ENCODE measurements at regions not wholly inside any gene's neighbourhood (a gene's known extent, or its start where the extent isn't known, plus 50 kb on each side); places are given as distances from the start of the nearest gene placed in this dataset.
A peak's percentile ranks its signal among the peaks of the same experiment; 100 is the strongest.

- Histone ChIP-seq H3K4me1 (ENCODE audit: control insufficient read depth in 1 of 2, insufficient read depth in 2 of 2, low read length in 2 of 2) (no peaks in the 10 kb centered on the region), H3K23ac (ENCODE audit: low read length) (no peak overlapping the region), H3K27me3 (ENCODE audit: insufficient read depth, low read length) (no peaks in the 10 kb centered on the region), H2BK5ac (ENCODE audit: low read depth, low read length, poor library complexity) (no peak overlapping the region), H3K14ac (ENCODE audit: low read length) (no peak overlapping the region), H3K79me1 (ENCODE audit: low read length) (no peaks in the 10 kb centered on the region), H3K27ac (ENCODE audit: low read depth, low read length) (no peak overlapping the region), H4K91ac (ENCODE audit: low read depth, low read length) (no peak overlapping the region), H3K4me2 (ENCODE audit: low read length) (no peak overlapping the region), H2BK12ac (ENCODE audit: low read length) (no peak overlapping the region), H2BK120ac (ENCODE audit: insufficient read depth, low read length, poor library complexity) (no peak overlapping the region), H4K12ac (ENCODE audit: low read depth, low read length) (no peak overlapping the region), H2AK5ac (ENCODE audit: low read length) (no peak overlapping the region), H3K4ac (ENCODE audit: low read depth, low read length) (no peak overlapping the region), H3K9ac (ENCODE audit: low read length) (no peak overlapping the region), H3K18ac (ENCODE audit: low read length) (no peak overlapping the region), H3K36me3 (ENCODE audit: control insufficient read depth in 1 of 2, insufficient read depth in 2 of 2, low read length in 2 of 2) (no peaks in the 10 kb centered on the region), H2AFZ (ENCODE audit: insufficient read depth, low read length, poor library complexity) (no peak overlapping the region), H3K4me3 (ENCODE audit: low read depth, low read length) (no peak overlapping the region), H3K79me2 (ENCODE audit: control insufficient read depth, insufficient read depth, low read length, poor library complexity) (no peaks in the 10 kb centered on the region), H4K8ac (ENCODE audit: low read depth, low read length) (no peak overlapping the region), H3K9me3 (ENCODE audit: insufficient read depth, low read depth, low read length) (no peaks in the 10 kb centered on the region)
- WGBS (ENCODE audit: extremely low coverage, insufficient coverage, insufficient read length), result no CpG with 5 or more reads among the region's 1 CpG
- no peak for DNase-seq
Observed at GRCh38 chr1:221149555-221150075, 270.4 kb downstream of the HLX start.

- H2AK5ac ChIP-seq (ENCODE audit: low read length), result no peak overlapping the region
- no peak overlapping the region for H3K9ac ChIP-seq (ENCODE audit: low read length)
- DNase-seq, result no peak
- H2BK120ac ChIP-seq (ENCODE audit: insufficient read depth, low read length, poor library complexity), result no peak overlapping the region
- H3K14ac ChIP-seq (ENCODE audit: low read length), result no peak overlapping the region
- H3K4me1 ChIP-seq (ENCODE audit: control insufficient read depth in 1 of 2, insufficient read depth in 2 of 2, low read length in 2 of 2), result no peaks in the 10 kb centered on the region
- H2BK5ac ChIP-seq (ENCODE audit: low read depth, low read length, poor library complexity), result no peak overlapping the region
- H3K4me2 ChIP-seq (ENCODE audit: low read length), result no peak overlapping the region
- no peak overlapping the region for H3K4ac ChIP-seq (ENCODE audit: low read depth, low read length)
- no peak overlapping the region for H4K8ac ChIP-seq (ENCODE audit: low read depth, low read length)
- no peak overlapping the region for H3K23ac ChIP-seq (ENCODE audit: low read length)
- H3K79me2 ChIP-seq (ENCODE audit: control insufficient read depth, insufficient read depth, low read length, poor library complexity), result no peaks in the 10 kb centered on the region
- H3K27me3 ChIP-seq (ENCODE audit: insufficient read depth, low read length), result no peaks in the 10 kb centered on the region
- H2BK12ac ChIP-seq (ENCODE audit: low read length), result no peak overlapping the region
- H3K36me3 ChIP-seq (ENCODE audit: control insufficient read depth in 1 of 2, insufficient read depth in 2 of 2, low read length in 2 of 2), result no peaks in the 10 kb centered on the region
- no peak overlapping the region for H2AFZ ChIP-seq (ENCODE audit: insufficient read depth, low read length, poor library complexity)
- no peaks in the 10 kb centered on the region for H3K79me1 ChIP-seq (ENCODE audit: low read length)
- H3K9me3 ChIP-seq (ENCODE audit: insufficient read depth, low read depth, low read length), result no peaks in the 10 kb centered on the region
- H4K12ac ChIP-seq (ENCODE audit: low read depth, low read length), result no peak overlapping the region
- no peak overlapping the region for H4K91ac ChIP-seq (ENCODE audit: low read depth, low read length)
- H3K18ac ChIP-seq (ENCODE audit: low read length), result no peak overlapping the region
- no peak overlapping the region for H3K4me3 ChIP-seq (ENCODE audit: low read depth, low read length)
- H3K27ac ChIP-seq (ENCODE audit: low read depth, low read length), result no peak overlapping the region
Observed at GRCh38 chr1:221150996-221151395, 271.8 kb downstream of the HLX start.

- Histone ChIP-seq H3K9ac (ENCODE audit: low read length) (peak overlapping the region; percentile 10), H3K18ac (ENCODE audit: low read length) (no peak overlapping the region), H2BK120ac (ENCODE audit: insufficient read depth, low read length, poor library complexity) (no peak overlapping the region), H3K27me3 (ENCODE audit: insufficient read depth, low read length) (no peaks in the 10 kb centered on the region), H4K91ac (ENCODE audit: low read depth, low read length) (no peak overlapping the region), H3K4me3 (ENCODE audit: low read depth, low read length) (no peak overlapping the region), H3K27ac (ENCODE audit: low read depth, low read length) (no peak overlapping the region), H2AK5ac (ENCODE audit: low read length) (no peak overlapping the region), H4K12ac (ENCODE audit: low read depth, low read length) (no peak overlapping the region), H2BK5ac (ENCODE audit: low read depth, low read length, poor library complexity) (no peak overlapping the region), H3K9me3 (ENCODE audit: insufficient read depth, low read depth, low read length) (no peaks in the 10 kb centered on the region), H2BK12ac (ENCODE audit: low read length) (no peak overlapping the region), H2AFZ (ENCODE audit: insufficient read depth, low read length, poor library complexity) (no peak overlapping the region), H3K36me3 (ENCODE audit: control insufficient read depth in 1 of 2, insufficient read depth in 2 of 2, low read length in 2 of 2) (no peaks in the 10 kb centered on the region), H3K79me2 (ENCODE audit: control insufficient read depth, insufficient read depth, low read length, poor library complexity) (no peaks in the 10 kb centered on the region), H3K4ac (ENCODE audit: low read depth, low read length) (no peak overlapping the region), H3K4me1 (ENCODE audit: control insufficient read depth in 1 of 2, insufficient read depth in 2 of 2, low read length in 2 of 2) (no peaks in the 10 kb centered on the region), H3K79me1 (ENCODE audit: low read length) (no peaks in the 10 kb centered on the region), H3K14ac (ENCODE audit: low read length) (no peak overlapping the region), H3K23ac (ENCODE audit: low read length) (no peak overlapping the region), H4K8ac (ENCODE audit: low read depth, low read length) (no peak overlapping the region), H3K4me2 (ENCODE audit: low read length) (no peak overlapping the region)
- DNase-seq, result no peak
- no CpG with 5 or more reads among the region's 1 CpG for WGBS (ENCODE audit: extremely low coverage, insufficient coverage, insufficient read length)
Observed at GRCh38 chr1:221154932-221155331, 275.7 kb downstream of the HLX start.

- H4K12ac ChIP-seq (ENCODE audit: low read depth, low read length), result no peak overlapping the region
- H3K27ac ChIP-seq (ENCODE audit: low read depth, low read length), result no peak overlapping the region
- no peak overlapping the region for H3K9ac ChIP-seq (ENCODE audit: low read length)
- no peak overlapping the region for H2AFZ ChIP-seq (ENCODE audit: insufficient read depth, low read length, poor library complexity)
- H3K9me3 ChIP-seq (ENCODE audit: insufficient read depth, low read depth, low read length), result no peaks in the 10 kb centered on the region
- H3K14ac ChIP-seq (ENCODE audit: low read length), result no peak overlapping the region
- no CpG with 5 or more reads among the region's 6 CpGs for WGBS (ENCODE audit: extremely low coverage, insufficient coverage, insufficient read length)
- H2BK120ac ChIP-seq (ENCODE audit: insufficient read depth, low read length, poor library complexity), result no peak overlapping the region
- no peak overlapping the region for H3K4me3 ChIP-seq (ENCODE audit: low read depth, low read length)
- no peak overlapping the region for H2BK5ac ChIP-seq (ENCODE audit: low read depth, low read length, poor library complexity)
- H2BK12ac ChIP-seq (ENCODE audit: low read length), result no peak overlapping the region
- H2AK5ac ChIP-seq (ENCODE audit: low read length), result no peak overlapping the region
- H3K36me3 ChIP-seq (ENCODE audit: control insufficient read depth in 1 of 2, insufficient read depth in 2 of 2, low read length in 2 of 2), result no peaks in the 10 kb centered on the region
- no peaks in the 10 kb centered on the region for H3K79me1 ChIP-seq (ENCODE audit: low read length)
- no peaks in the 10 kb centered on the region for H3K4me1 ChIP-seq (ENCODE audit: control insufficient read depth in 1 of 2, insufficient read depth in 2 of 2, low read length in 2 of 2)
- no peak overlapping the region for H4K8ac ChIP-seq (ENCODE audit: low read depth, low read length)
- no peak overlapping the region for H3K18ac ChIP-seq (ENCODE audit: low read length)
- no peak for DNase-seq
- no peak overlapping the region for H3K4me2 ChIP-seq (ENCODE audit: low read length)
- H3K23ac ChIP-seq (ENCODE audit: low read length), result no peak overlapping the region
- no peaks in the 10 kb centered on the region for H3K27me3 ChIP-seq (ENCODE audit: insufficient read depth, low read length)
- H3K4ac ChIP-seq (ENCODE audit: low read depth, low read length), result no peak overlapping the region
- no peaks in the 10 kb centered on the region for H3K79me2 ChIP-seq (ENCODE audit: control insufficient read depth, insufficient read depth, low read length, poor library complexity)
- no peak overlapping the region for H4K91ac ChIP-seq (ENCODE audit: low read depth, low read length)
Observed at GRCh38 chr1:221157026-221157761, 278.0 kb downstream of the HLX start.

All from trophoblast cell (in vitro differentiated cells and primary cell).